Fibroblast of lung (primary cell): ENCODE measurements at regions not wholly inside any gene's neighbourhood (a gene's known extent, or its start where the extent isn't known, plus 50 kb on each side); places are given as distances from the start of the nearest gene placed in this dataset.
A peak's percentile ranks its signal among the peaks of the same experiment; 100 is the strongest.

Experiments
- DNase-seq, 2 donors: peaks; one replicate each; pipeline versions ENCODE4 v3.0.0 to v3.0.0-alpha.2; 2010; ENCODE audit warnings: low read depth in 2 of 2
- H2AFZ ChIP-seq: 2 replicates; pipeline ENCODE4 v1.5.1; 2012; ENCODE audit warnings: low read length, control low read depth, inconsistent platforms
- H3K27ac ChIP-seq: 2 replicates; pipeline ENCODE4 v1.5.1; 2011; ENCODE audit warnings: low read length, control low read depth; ENCODE audit not compliant: insufficient read depth
- H3K27me3 ChIP-seq: 2 replicates; pipeline ENCODE4 v1.5.1; 2011; ENCODE audit warnings: mild to moderate bottlenecking, low read length; ENCODE audit not compliant: control insufficient read depth, insufficient read depth
- H3K36me3 ChIP-seq: 2 replicates; pipeline ENCODE4 v1.5.1; 2011; ENCODE audit warnings: low read length; ENCODE audit not compliant: control insufficient read depth, insufficient read depth
- H3K4me1 ChIP-seq: 2 replicates; pipeline ENCODE4 v1.5.1; 2011; ENCODE audit warnings: low read length; ENCODE audit not compliant: control insufficient read depth, insufficient read depth; ENCODE audit errors: extremely low read depth
- H3K4me2 ChIP-seq: 2 replicates; pipeline ENCODE4 v1.5.1; 2011; ENCODE audit warnings: low read length, control low read depth; ENCODE audit not compliant: insufficient read depth; ENCODE audit errors: extremely low read depth
- H3K4me3 ChIP-seq, 4 experiments: fragments of 200-600 bp in 1 of 4; sonication (generic) in 1 of 4; replicated peaks in 1 of 4; 2 replicates each; pipeline ENCODE4 v1.5.1; 2011 to 2016; ENCODE audit warnings: low read length in 4 of 4, low read depth in 3 of 4, mild to moderate bottlenecking in 3 of 4, control low read depth in 2 of 4, inconsistent platforms in 1 of 4, mixed read lengths in 1 of 4; ENCODE audit not compliant: insufficient read depth in 1 of 4; ENCODE audit errors: control extremely low read depth in 1 of 4
- H3K79me2 ChIP-seq: 2 replicates; pipeline ENCODE4 v1.5.1; 2012; ENCODE audit warnings: mild to moderate bottlenecking, low read length, inconsistent platforms; ENCODE audit not compliant: control insufficient read depth, insufficient read depth
- H3K9ac ChIP-seq: 2 replicates; pipeline ENCODE4 v1.5.1; 2011; ENCODE audit warnings: mild to moderate bottlenecking, low read length, control low read depth; ENCODE audit not compliant: insufficient read depth
- H3K9me3 ChIP-seq: 2 replicates; pipeline ENCODE4 v1.5.1; 2012; ENCODE audit warnings: low read depth, low read length; ENCODE audit not compliant: control insufficient read depth, insufficient read depth
- H4K20me1 ChIP-seq: 2 replicates; pipeline ENCODE4 v1.5.1; 2011; ENCODE audit warnings: low read length; ENCODE audit not compliant: control insufficient read depth, insufficient read depth; ENCODE audit errors: extremely low read depth
- EZH2 ChIP-seq: IDR thresholded peaks from 2 replicates; pipeline ENCODE4 v1.5.1; 2012; ENCODE audit warnings: low read length, control low read depth, mild to moderate bottlenecking; ENCODE audit errors: missing control alignments
- TF ChIP-seq, protein P1 (sequence below), 2 donors: IDR thresholded peaks in 1 of 2; conservative IDR thresholded peaks in 1 of 2; 1 replicate in 1 of 2; 2 replicates in 1 of 2; pipeline ENCODE4 v1.5.1; 2011 to 2012; ENCODE audit warnings: low read length in 2 of 2, control low read depth in 1 of 2, inconsistent platforms in 1 of 2, low read depth in 1 of 2, mild to moderate bottlenecking in 1 of 2

DNA sequence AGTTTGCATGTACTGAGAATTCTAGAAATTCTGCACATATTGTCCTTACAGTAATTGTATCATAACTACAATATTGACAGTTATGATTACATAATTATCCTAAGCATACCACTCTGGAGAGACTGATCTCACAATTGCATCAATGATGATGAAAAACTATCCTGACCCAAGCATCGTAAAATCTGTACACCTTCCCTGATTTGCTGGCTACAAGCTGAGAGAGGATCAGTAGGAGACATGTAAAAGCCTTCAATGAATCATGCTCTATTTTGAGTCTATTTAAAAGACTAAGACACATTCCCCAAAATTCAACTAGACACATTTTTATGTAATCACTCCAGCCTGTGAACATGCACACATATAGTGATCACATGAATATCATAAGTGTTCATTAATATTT is 1833.8 kb downstream of the EFNA5 start:
- Histone ChIP-seq H3K4me1 (no peaks in the 10 kb centered on the region), H3K36me3 (no peaks in the 10 kb centered on the region), H2AFZ (no peak overlapping the region), H4K20me1 (no peaks in the 10 kb centered on the region), H3K4me3 (no peak overlapping the region), H3K9me3 (no peaks in the 10 kb centered on the region), H3K4me2 (no peak overlapping the region), H3K27me3 (no peaks in the 10 kb centered on the region), H3K27ac (no peak overlapping the region), H3K79me2 (no peaks in the 10 kb centered on the region), H3K9ac (no peak overlapping the region)
- DNase-seq = no peak
- no peak for TF ChIP-seq EZH2
- TF ChIP-seq, protein P1, sequence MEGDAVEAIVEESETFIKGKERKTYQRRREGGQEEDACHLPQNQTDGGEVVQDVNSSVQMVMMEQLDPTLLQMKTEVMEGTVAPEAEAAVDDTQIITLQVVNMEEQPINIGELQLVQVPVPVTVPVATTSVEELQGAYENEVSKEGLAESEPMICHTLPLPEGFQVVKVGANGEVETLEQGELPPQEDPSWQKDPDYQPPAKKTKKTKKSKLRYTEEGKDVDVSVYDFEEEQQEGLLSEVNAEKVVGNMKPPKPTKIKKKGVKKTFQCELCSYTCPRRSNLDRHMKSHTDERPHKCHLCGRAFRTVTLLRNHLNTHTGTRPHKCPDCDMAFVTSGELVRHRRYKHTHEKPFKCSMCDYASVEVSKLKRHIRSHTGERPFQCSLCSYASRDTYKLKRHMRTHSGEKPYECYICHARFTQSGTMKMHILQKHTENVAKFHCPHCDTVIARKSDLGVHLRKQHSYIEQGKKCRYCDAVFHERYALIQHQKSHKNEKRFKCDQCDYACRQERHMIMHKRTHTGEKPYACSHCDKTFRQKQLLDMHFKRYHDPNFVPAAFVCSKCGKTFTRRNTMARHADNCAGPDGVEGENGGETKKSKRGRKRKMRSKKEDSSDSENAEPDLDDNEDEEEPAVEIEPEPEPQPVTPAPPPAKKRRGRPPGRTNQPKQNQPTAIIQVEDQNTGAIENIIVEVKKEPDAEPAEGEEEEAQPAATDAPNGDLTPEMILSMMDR (conservative IDR thresholded peaks at IDR 0.05 in 1 of 2, IDR thresholded peaks at IDR 0.05 in 1 of 2; ENCODE audit: low read depth in 1 of 2, low read length in 2 of 2) = no peak

DNA sequence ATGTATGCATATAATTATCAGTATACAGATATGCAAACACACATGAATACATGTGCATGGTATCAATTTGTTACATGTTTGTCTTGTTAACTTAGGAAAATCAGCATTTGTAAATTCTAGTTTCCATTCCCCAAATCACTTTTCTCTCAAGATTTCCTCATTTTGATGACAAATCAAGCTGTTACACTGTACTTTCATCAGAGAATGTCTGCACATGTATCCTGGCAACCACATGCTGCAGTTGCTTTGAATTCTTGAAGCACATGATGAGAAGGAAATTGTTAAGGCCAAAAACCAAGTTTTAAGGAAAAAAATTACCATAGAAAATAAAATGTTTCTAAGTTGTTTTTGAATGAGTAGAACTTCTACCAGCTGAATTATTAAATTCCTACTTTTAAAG is 1834.5 kb downstream of the EFNA5 start:
- Histone ChIP-seq H3K79me2 (no peaks in the 10 kb centered on the region), H2AFZ (no peak overlapping the region), H3K4me3 (no peak overlapping the region), H3K9me3 (no peaks in the 10 kb centered on the region), H3K27ac (no peak overlapping the region), H4K20me1 (no peaks in the 10 kb centered on the region), H3K4me1 (no peaks in the 10 kb centered on the region), H3K36me3 (no peaks in the 10 kb centered on the region), H3K27me3 (no peaks in the 10 kb centered on the region), H3K4me2 (no peak overlapping the region), H3K9ac (no peak overlapping the region)
- TF ChIP-seq EZH2 = no peak
- TF ChIP-seq, protein P1 (conservative IDR thresholded peaks at IDR 0.05 in 1 of 2, IDR thresholded peaks at IDR 0.05 in 1 of 2; ENCODE audit: low read depth in 1 of 2, low read length in 2 of 2) = no peak
- DNase-seq = peak in 1 of 2 donors; percentile 90

DNA sequence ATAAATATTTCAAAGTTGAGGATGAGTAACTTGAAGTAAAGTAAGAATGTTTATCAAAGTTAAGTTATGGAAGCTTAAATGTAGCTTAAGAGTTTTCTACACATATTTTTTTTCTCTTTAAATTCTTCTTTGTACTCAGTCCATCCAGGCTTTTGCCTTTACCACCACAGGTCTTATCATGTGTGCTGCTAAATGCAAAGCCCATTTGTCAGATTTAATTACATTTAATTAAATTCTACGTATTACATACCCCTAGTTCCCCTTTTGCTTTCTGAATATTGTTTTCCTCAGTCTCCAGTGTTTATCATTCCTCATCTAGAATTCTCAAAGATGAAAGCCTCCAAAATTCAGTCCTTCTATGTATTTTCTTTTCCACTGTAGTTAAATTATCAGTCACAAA is 1841.9 kb downstream of the EFNA5 start:
- H3K9ac ChIP-seq = no peak overlapping the region
- H3K4me2 ChIP-seq = no peak overlapping the region
- DNase-seq = no peak
- H3K4me1 ChIP-seq = no peaks in the 10 kb centered on the region
- H2AFZ ChIP-seq = no peak overlapping the region
- no peaks in the 10 kb centered on the region for H4K20me1 ChIP-seq
- no peaks in the 10 kb centered on the region for H3K27me3 ChIP-seq
- no peaks in the 10 kb centered on the region for H3K36me3 ChIP-seq
- H3K27ac ChIP-seq = no peak overlapping the region
- TF ChIP-seq, protein P1 (conservative IDR thresholded peaks at IDR 0.05 in 1 of 2, IDR thresholded peaks at IDR 0.05 in 1 of 2; ENCODE audit: low read depth in 1 of 2, low read length in 2 of 2) = no peak
- TF ChIP-seq EZH2 = no peak
- no peaks in the 10 kb centered on the region for H3K9me3 ChIP-seq
- H3K4me3 ChIP-seq = no peak overlapping the region
- no peaks in the 10 kb centered on the region for H3K79me2 ChIP-seq
